H1 (cell line): ENCODE measurements at regions not wholly inside any gene's neighbourhood (a gene's known extent, or its start where the extent isn't known, plus 50 kb on each side); places are given as distances from the start of the nearest gene placed in this dataset.

Source experiments
- CHD7 ChIP-seq: fragments of 300-600 bp; sonication (generic); IDR thresholded peaks from 2 replicates; pipeline ENCODE4 v1.7.1; 2012; ENCODE audit warnings: low read length, moderate library complexity, mild to moderate bottlenecking, inconsistent platforms; ENCODE audit not compliant: insufficient replicate concordance
- GABPA ChIP-seq: IDR thresholded peaks from 2 replicates; pipeline ENCODE4 v1.6.1; 2011; ENCODE audit warnings: mild to moderate bottlenecking, low read length, moderate library complexity, borderline replicate concordance; ENCODE audit not compliant: insufficient read depth
- HDAC2 ChIP-seq, 2 experiments: fragments of 300-600 bp in 1 of 2; sonication (generic) in 1 of 2; IDR thresholded peaks; 2 replicates each; pipeline ENCODE4 v1.6.1; 2011 to 2012; ENCODE audit warnings: low read depth in 2 of 2, low read length in 2 of 2, mild to moderate bottlenecking in 2 of 2, moderate library complexity in 2 of 2, borderline replicate concordance in 1 of 2, inconsistent platforms in 1 of 2
- JUN ChIP-seq: IDR thresholded peaks from 2 replicates; pipeline ENCODE4 v1.6.1; 2011; ENCODE audit warnings: low read depth, mild to moderate bottlenecking, improper control_type of control experiment, low read length
- JUND ChIP-seq: IDR thresholded peaks from 2 replicates; pipeline ENCODE4 v1.6.1; 2011; ENCODE audit warnings: mild to moderate bottlenecking, improper control_type of control experiment, low read length

- no peak for TF ChIP-seq HDAC2 (IDR thresholded peaks at IDR 0.05; ENCODE audit: borderline replicate concordance in 1 of 2, low read depth in 2 of 2, low read length in 2 of 2)
- no peak for TF ChIP-seq JUND
- no peak for TF ChIP-seq CHD7
- TF ChIP-seq JUN, result no peak
- TF ChIP-seq GABPA, result no peak
Measured at GRCh38 chr15:61668444-61668843, 391.8 kb downstream of the VPS13C start (continued).
